ENCODE measurements at regions not wholly inside any gene's neighbourhood (a gene's known extent, or its start where the extent isn't known, plus 50 kb on each side); places are given as distances from the start of the nearest gene placed in this dataset.

GRCh38 chr3:103075282-103075681 lies 640.5 kb downstream of the ZPLD1 start:
- DNase-seq: no peak

DNA sequence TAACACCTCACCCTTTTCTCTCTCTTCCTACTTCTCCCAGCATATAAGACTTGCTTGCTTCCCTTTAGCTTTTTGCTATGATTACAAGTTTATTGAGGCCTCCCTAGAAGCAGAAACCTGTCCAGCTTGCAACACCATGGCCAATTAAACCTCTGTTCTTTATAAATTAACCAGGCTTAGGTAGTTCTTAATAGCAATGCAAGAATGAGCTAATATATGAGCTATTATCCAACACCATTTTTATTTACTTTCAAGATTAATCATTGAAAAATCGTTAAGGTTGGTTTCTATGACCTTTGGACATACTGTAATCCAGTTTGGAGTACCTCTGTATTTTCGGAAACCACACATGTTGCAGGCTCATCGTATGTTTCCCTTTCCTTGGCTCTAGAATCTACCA lies 643.1 kb downstream of the ZPLD1 start:
- no peak for DNase-seq

DNA sequence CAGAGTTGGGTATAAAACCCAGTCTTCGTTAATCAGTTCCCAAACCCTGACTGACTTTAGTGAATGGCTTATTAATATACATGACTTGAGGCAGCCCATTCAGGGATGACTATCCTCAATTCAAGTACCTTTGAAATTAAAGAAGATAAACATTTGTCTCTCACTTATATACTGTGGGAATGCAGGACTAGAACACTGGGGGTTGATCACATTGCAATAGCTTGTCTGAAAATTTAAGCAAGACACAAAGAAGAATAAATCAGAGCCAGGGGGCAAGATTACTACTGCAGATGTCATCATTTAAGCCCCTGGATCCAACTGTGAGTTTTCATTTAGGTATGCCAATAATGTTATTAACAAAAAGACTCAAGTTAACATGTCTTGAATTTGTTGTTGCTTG lies 647.7 kb downstream of the ZPLD1 start:
- no peak for DNase-seq

GRCh38 chr3:103083848-103084631 lies 649.2 kb downstream of the ZPLD1 start:
- DNase-seq: no peak

DNA sequence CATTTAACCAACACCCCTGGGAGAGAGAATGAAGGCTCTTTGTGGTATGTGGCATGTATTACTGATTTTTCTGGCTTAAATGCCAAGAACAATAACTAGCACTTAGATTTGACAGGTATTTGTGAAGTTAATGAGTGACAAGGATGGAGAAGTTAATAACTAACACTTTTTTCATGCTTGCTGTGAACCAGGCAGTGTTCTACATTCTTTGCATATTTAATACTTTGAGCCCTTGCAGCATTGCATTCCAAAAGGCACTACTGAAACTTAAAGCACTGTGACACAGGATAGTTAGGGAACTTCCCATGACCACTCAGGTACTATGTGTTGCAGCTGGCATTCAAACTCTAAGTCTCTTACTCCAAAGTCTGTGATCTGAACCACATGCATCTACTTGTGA lies 650.6 kb downstream of the ZPLD1 start:
- no peak for DNase-seq

GRCh38 chr3:103089758-103090157 lies 654.9 kb downstream of the ZPLD1 start:
- no peak for DNase-seq

GRCh38 chr3:103105206-103105605 lies 670.4 kb downstream of the ZPLD1 start:
- no peak for DNase-seq

DNA sequence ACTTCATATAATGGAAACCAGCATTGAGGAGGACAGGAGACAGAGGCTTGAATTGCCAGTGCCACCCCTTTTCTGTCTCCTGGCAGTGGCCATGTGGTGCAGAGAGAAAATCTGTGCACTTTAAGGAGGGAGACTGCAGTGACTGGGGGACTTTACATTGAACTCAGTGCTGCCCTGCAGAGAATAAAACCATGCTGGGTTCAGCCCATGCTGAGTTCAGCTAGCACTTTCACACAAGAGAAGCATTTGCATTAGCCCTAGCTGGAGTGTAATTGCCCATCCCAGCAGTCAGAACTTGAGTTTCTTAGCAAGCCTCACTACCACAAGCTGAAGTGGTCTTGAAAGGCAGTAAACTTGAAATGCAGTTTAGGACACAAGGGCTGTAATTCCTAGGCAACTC lies 677.5 kb downstream of the ZPLD1 start:
- DNase-seq: no peak

DNA sequence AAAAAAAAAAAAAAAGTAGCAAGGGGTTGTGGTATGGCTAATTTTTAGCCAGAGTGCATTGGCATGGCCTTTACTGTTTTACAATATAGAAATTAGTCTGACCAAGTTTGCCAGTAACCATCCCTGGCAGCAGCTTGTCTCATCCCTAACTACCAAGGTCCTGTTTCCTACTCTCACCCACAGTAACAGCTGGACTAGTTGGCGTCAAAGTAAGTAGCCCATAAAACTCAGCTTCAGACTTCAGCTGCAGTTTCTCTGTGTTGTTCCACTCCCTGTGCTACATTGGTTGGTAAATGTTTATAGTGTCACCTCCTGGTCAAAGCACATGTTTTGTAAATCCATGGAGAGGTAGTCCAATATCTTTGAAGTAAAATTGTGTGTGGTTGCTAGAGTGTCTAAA lies 691.3 kb downstream of the ZPLD1 start:
- no peak for DNase-seq

DNA sequence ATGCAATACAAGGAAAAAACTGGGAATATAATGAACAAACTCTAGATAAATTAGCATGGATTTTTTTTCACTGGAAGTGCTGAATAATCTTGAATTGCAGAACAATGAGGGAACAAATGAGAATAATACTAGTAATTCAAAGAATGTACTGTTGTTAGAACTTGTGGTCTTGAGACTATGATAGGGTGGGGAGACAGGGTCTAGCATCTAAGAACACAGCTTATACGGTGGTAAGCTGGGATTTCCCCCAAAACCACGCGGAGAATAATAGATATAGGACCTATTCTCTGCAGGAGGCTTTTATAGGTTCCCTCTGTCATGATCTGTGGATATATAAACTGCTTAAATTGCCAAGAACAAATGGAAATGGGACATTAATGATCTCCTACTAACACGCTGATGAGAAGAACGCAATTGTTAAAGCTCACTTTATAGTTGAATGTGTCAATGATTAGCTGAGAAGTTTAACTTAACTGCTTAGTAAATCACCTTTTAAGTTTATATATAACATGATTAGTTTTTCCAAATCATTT lies 692.3 kb downstream of the ZPLD1 start:
- DNase-seq: no peak

DNA sequence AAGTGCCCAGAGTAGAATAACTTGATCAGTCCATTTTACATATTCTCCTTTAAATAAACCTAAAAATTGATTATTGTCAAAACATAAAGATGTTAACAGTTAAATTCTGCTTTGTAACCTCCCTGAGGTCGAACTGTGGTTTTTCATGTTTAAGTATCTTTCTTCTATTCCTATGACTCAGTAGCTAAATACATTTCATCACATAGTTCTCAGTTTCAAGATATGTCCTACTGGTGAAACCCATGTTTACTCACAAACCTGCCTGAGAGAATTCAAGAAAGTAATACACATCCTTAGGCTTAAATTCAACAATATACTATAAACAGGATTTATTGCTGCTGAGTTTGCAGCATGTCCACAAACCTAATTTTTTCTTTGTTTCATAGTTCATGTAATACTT lies 692.9 kb downstream of the ZPLD1 start:
- no peak for DNase-seq

- DNase-seq: no peak
Measured at GRCh38 chr3:103134023-103134724, 699.4 kb downstream of the ZPLD1 start.

DNA sequence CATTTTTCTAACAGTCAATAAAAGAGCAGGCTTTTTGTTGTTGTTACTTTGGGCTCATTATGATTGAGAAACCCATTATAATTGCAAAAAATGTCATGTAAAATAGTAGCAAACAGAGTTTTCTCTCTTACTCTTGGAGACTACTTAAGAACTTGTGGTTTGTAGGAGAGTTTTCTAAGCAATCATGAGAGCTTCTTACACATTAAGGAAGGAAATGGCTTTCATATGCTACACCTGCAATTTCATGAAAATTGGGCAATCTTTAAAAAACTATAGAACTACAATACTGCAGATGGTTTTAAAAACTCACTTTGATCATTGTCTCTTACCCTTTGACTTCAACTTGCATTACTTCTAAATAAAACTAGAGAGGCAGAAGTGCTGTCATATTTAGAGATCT lies 701.8 kb downstream of the ZPLD1 start:
- DNase-seq: no peak

GRCh38 chr3:103137830-103138229 lies 703.0 kb downstream of the ZPLD1 start:
- DNase-seq: no peak

GRCh38 chr3:103158183-103158582 lies 723.4 kb downstream of the ZPLD1 start:
- no peak for DNase-seq

DNA sequence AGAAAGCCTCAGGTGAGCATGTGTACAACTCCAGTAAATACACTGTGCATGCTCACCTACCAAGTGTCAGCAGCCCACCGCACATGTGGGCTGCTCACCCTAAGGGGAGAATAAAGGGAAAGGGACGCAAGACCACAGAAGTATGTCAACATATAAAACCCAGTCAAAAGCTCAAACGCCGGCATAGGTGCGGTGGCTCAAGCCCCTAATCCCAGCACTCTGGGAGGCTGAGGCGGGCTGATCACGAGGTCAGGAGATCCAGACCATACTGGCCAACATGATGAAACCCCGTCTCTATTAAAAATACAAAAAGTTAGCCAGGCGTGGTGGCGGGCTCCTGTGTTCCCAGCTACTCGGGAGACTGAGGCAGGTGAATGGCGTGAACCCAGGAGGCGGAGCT lies 732.1 kb downstream of the ZPLD1 start:
- DNase-seq: no peak

DNA sequence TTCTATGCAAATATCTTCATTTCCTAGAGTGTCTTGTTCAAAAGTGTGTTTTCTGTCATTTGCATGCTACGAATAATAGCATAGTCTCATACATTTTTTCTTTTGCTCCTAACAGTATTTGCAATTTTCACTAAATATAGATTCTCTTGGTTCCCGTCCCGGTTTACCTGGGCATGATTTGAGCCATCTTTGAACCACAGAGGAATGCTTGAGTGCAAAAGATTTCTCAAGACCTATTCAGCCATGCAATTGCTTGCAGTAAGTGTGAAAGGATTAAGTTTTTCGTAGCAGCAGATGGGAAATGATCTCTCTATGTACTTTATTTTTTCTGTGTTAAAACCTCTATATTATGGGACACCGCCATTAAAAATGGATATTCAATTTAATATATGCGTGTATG lies 733.0 kb downstream of the ZPLD1 start:
- DNase-seq: no peak

DNA sequence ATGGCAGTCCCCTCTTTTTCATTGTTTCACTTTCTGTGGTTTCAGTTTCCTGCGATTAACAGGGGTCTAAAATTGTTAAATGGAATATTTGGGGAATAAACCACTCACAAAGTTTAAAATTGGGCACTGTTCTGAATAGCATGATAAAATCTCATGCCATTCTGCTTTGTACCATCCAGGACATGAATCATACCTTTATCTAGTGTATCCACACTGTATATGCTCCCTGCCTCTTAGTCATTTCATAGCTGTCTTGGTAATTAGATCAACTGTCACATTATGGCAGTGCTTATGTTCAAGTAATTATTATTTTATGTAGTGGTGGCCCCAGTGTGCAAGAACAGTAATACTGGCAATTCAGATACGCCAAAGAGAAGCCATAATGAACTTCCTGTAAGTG lies 734.5 kb downstream of the ZPLD1 start:
- no peak for DNase-seq

- DNase-seq: no peak
Measured at GRCh38 chr3:103170651-103171050, 735.8 kb downstream of the ZPLD1 start.

DNA sequence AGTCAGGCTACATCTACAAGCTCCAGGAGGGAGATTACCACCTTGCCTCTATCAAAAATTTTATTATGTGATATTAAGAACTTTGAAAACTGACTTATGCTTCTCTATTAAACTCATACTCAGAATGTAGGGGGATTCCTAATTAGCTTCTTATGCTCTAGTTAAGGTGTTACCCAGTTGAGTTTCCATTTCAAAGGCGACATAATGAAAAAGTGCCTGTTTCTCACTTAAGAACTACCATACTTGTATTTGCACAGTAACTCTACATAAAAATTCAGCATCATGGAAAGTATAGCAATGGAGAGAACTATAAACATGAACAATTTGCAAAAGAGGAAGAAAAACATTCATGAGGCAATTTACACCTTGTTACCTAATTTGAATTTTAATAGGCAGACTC lies 739.1 kb downstream of the ZPLD1 start:
- no peak for DNase-seq

- DNase-seq: no peak
Measured at GRCh38 chr3:103181160-103181559, 746.3 kb downstream of the ZPLD1 start.

DNA sequence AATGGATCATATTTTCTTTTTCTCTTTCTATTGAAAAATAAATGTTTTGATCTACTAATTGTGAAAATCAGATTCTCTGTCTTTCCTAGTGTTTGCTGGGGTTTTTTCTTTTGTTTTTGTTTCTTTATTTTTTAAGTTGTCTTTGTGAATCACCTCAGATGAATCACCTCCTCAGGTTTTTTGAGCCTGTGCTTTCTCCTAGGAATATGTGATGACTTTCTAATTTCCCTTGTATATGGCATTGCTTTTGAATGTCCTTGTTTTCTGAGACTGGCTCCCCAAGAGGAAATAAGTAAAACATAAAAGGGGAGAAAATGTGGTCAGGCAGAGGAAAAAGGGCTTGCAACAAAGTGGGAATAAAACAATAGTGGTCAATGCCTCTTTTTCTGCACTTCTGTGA lies 750.0 kb downstream of the ZPLD1 start:
- DNase-seq: no peak

- DNase-seq: no peak
Measured at GRCh38 chr3:103189941-103190340, 755.1 kb downstream of the ZPLD1 start.

DNA sequence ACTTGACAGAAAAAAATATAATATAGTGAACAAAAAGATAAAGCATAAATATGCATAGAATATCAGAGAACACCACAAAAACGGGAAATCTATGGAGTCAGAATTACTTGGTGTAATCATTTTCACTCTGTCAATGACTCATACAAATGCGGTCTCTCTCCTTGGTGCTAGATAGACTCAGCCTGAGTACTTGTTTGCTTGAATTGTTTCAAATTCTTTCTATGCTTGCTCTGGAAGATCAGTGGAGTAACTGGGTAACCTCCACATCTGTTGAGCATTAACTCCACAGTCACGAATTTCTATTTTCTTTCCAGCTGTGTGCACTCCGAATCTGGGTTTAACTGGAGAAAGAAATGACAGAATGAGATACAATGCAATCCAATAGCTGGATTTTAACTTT lies 760.4 kb downstream of the ZPLD1 start:
- no peak for DNase-seq

DNA sequence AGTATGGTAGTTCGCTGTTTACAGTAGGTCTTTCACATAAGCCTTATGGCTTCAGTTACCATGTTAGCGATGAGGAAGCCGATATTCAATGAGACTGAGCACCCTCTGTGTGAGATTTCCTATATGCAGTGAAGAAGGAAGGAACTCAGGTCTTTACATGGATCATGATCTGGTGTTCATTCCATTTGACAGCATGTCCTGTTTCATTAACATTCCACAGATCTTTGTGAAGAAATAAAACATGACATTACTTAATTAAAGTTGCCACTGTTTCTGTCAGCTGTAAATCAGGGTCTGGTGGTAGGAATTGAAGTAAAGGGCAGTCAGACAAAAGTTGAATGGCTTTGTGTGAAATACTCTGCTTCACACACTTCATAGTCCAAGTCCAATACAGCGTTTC lies 768.6 kb downstream of the ZPLD1 start:
- no peak for DNase-seq

All from activated T-cell treated with anti-CD3 and anti-CD28 coated beads for 4 hours (primary cell).